GM10266 (cell line): ENCODE measurements at regions not wholly inside any gene's neighbourhood (a gene's known extent, or its start where the extent isn't known, plus 50 kb on each side); places are given as distances from the start of the nearest gene placed in this dataset.

ENCODE experiments used
- DNase-seq: peaks from one replicate; pipeline ENCODE4 v3.0.0; 2012; ENCODE audit errors: extremely low spot score
- CTCF ChIP-seq: IDR thresholded peaks from 2 replicates; pipeline ENCODE4 v1.5.1; 2012; ENCODE audit warnings: mild to moderate bottlenecking, low read depth; ENCODE audit not compliant: control insufficient read depth, insufficient read depth; ENCODE audit errors: missing control alignments

GRCh38 chr9:75653750-75654149, 236.7 kb upstream of the PCSK5 start:
- DNase-seq, result no peak
- no peak for TF ChIP-seq CTCF

- no peak for TF ChIP-seq CTCF
Measured at GRCh38 chr9:75657015-75657414, 233.5 kb upstream of the PCSK5 start.

DNA sequence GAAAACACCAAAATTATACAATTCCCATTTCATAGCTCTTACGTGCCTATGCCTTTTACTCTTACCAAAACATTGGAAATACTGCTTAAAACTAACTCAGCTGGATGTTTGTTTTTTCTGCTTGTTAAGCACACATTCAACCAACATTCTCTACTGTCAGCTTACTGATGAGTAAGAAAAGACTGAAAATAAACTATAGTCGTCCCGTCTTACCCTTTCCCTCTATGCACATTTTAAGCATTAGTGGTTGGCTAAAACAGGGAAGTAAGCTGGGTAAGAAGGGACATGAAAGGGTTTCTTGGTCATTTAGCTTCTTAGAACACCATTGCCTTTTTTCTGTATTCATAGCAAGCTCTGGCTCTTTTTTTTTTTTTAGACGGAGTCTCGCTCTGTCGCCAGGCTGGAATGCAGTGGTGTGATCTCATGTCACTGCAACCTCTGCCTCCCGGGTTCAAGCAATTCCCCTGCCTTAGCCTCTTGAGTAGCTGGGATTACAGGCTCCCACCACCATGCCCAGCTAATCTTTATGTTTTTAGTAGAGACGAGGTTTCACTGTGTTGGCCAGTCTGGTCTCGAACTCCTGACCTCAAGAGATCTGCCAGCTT, 232.1 kb upstream of the PCSK5 start:
- no peak for TF ChIP-seq CTCF
- DNase-seq, result no peak

More at GRCh38 chr9:75657015-75657414, 233.5 kb upstream of the PCSK5 start:
- no peak for DNase-seq

- no peak for DNase-seq
Measured at GRCh38 chr9:75664597-75664996, 225.9 kb upstream of the PCSK5 start.

DNA sequence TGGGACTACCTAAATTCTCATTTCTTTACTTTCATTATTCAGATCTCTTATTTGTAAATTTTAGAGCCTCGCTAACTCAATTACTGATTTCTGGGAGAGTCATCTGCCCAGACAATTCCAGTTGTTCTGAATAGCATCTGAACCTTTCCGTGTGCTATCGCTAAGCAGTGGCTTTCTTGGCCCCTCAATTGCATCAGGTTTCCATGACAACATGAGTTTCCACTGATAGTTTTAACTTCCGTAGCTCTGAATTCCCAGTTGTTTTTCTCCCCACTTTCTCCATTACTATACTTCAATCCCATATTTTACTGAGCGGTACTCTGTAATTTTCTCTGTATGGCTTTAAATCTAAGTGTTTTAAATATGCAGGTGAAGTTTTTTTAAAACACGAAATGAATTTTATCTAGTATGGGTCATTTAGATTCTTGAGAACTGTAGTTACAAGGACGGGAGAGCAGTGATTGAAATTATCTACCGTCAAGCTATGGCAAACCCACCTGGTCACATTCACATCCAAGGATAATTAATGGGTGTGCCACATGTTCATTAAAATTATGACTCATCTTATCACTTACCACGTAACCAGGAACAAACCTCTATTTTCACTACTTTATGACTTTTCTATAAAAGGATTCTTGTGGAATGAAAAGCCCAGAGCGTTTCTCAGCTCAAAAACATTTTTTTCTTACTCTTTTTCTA, 223.5 kb upstream of the PCSK5 start:
- no peak for DNase-seq
- no peak for TF ChIP-seq CTCF

More at GRCh38 chr9:75664597-75664996, 225.9 kb upstream of the PCSK5 start:
- TF ChIP-seq CTCF, result no peak

- no peak for DNase-seq
- TF ChIP-seq CTCF, result no peak
Measured at GRCh38 chr9:75669721-75670120, 220.8 kb upstream of the PCSK5 start.

DNA sequence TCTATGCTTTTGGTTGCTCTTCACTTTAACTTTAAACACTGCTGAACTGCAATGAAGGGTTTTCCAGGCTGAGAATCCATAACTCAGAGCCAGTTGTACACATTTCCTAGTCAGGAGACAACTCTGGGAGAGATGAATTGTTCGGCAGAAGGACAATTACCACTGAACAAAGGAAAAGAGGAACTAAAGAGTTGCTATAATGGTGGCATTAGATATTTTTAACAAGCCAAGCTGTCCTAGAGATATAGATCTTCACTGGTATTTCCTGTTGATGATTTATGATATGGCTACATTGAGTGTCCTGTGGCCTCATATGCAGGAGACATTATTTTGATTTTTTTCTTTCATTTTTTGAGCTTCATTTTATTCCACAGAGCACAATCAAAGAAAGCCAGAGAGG, 219.1 kb upstream of the PCSK5 start:
- no peak for TF ChIP-seq CTCF
- no peak for DNase-seq
